Body of pancreas (tissue), 4 donors: ENCODE measurements at regions not wholly inside any gene's neighbourhood (a gene's known extent, or its start where the extent isn't known, plus 50 kb on each side); places are given as distances from the start of the nearest gene placed in this dataset.

Experiments used
- CTCF ChIP-seq, 7 experiments: fragments of 450-650 bp in 4 of 7; fragments of 200-600 bp in 3 of 7; sonication (generic) in 3 of 7; IDR thresholded peaks; one replicate each; pipeline ENCODE4 v1.5.1; 2016 to 2019; ENCODE audit warnings: antibody characterized with exemption in 7 of 7
- POLR2A ChIP-seq, 3 donors: fragments of 450-650 bp; IDR thresholded peaks; one replicate each; pipeline ENCODE4 v1.6.1; 2016; ENCODE audit warnings: antibody characterized with exemption in 3 of 3, mild to moderate bottlenecking in 2 of 3

GRCh38 chr1:4394366-4394765 is 260.0 kb upstream of the AJAP1 start:
- TF ChIP-seq CTCF (IDR thresholded peaks at IDR 0.05) (no peak), POLR2A (IDR thresholded peaks at IDR 0.05) (no peak)
